ENCODE measurements at regions not wholly inside any gene's neighbourhood (a gene's known extent, or its start where the extent isn't known, plus 50 kb on each side); places are given as distances from the start of the nearest gene placed in this dataset.

DNA sequence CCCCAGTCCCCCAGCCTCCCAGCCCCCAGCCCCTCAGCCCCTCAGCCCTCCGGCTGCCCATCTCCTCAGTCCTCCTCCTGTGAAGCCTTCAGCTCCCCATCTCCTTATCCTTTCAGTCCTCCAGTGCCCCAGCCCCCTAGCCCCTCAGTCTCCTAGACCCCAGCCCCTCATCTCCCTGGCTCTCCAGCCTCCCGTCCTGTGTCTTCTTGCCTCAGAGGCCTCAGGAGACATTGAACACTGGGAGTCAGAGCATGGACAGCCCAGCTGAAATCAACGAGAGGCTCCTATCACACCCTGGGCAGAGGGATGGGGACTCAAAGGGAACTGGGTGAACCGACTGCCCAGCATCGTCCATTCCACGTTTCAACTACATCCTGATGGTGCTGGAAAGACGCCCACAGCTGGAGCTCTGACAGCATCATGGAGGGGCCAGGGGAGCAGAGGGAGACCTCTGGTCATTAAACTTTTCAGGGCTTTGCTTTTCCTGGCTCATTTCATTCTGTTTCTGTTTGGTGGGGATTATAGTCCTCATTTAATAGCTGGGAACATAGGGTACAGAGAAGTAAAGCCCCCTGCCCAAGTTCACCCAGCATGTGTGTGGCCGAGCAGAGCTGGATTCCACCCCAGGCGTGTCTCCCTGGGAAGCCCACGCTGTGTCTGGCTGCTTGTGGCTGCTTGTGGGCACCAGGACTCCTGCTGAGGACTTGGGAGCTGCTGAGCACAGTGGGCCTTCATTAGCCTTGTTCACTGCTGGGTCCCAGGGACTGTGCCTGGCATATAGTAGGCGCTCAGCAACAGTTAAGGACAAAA lies 396.7 kb downstream of the PTPRU start:
- no peaks in the 10 kb centered on the region for H3K79me2 ChIP-seq (ENCODE audit: insufficient read depth, low read depth)
- no peaks in the 10 kb centered on the region for H3K4me1 ChIP-seq (ENCODE audit: low read depth, poor library complexity, severe bottlenecking)
- no peaks in the 10 kb centered on the region for H4K20me1 ChIP-seq (ENCODE audit: insufficient read depth)
- TF ChIP-seq, protein P1, sequence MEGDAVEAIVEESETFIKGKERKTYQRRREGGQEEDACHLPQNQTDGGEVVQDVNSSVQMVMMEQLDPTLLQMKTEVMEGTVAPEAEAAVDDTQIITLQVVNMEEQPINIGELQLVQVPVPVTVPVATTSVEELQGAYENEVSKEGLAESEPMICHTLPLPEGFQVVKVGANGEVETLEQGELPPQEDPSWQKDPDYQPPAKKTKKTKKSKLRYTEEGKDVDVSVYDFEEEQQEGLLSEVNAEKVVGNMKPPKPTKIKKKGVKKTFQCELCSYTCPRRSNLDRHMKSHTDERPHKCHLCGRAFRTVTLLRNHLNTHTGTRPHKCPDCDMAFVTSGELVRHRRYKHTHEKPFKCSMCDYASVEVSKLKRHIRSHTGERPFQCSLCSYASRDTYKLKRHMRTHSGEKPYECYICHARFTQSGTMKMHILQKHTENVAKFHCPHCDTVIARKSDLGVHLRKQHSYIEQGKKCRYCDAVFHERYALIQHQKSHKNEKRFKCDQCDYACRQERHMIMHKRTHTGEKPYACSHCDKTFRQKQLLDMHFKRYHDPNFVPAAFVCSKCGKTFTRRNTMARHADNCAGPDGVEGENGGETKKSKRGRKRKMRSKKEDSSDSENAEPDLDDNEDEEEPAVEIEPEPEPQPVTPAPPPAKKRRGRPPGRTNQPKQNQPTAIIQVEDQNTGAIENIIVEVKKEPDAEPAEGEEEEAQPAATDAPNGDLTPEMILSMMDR (conservative IDR thresholded peaks at IDR 0.05; ENCODE audit: low read depth, low read length), result no peak
- no peak overlapping the region for H3K9ac ChIP-seq
- H3K27ac ChIP-seq, result no peak overlapping the region
- H3K27me3 ChIP-seq (ENCODE audit: insufficient read depth, low read depth), result peaks cover 2% of the 10 kb centered on the region; the same call in 1 of the 2 replicates
- H3K4me3 ChIP-seq (IDR thresholded peaks at IDR 0.05; ENCODE audit: insufficient read depth, low read depth, low read length), result no peak overlapping the region
- no peak overlapping the region for H2AFZ ChIP-seq (ENCODE audit: low read depth)
- no peaks in the 10 kb centered on the region for H3K36me3 ChIP-seq (ENCODE audit: insufficient read depth)
- H3K4me2 ChIP-seq, result no peak overlapping the region

DNA sequence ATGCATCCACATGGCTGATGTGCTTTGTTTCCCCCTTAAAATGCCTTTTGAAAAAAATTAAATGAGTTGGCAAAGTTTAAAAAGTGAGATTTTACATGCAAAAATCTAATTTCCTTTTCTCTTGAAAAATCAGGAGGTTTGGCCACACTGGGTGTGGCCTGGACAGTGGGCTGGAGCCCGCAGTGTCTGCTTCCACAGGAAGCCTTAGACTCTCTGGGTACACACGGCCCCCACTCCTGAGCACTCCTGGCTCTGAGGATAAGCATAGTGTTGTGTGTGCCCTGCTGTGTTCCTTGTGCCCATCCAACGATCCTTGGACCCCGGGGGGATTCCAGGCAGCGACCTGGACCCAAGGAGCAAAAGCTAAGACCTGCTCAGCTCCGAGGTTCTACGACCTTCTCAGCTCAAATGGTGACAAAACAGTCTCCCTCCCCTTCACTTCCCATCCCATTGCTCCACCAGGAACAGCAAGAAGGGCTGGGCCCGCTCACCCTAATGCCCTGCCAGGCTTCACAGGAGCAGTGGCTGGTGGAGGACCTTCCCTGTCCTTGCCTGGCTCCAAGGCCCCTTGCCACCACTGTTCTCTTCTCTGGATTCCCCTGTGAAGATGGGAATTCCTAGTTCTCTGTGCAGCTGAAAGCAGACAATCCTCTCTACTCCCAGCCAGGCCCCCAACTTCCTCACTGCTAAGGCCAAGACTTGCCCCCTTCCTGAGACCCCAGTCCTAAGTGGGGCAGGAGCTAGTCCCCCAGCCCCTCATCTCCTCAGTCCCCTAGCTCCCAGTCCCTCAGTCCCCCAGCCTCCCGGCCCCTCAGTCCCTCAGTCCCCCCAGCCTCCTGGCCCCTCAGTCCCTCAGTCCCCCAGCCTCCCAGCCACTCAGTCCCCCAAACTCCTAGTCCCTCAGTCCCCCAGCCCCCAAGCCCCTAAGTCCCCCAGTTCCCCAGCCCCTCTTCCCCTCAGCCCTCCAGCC lies 395.8 kb downstream of the PTPRU start:
- TF ChIP-seq, protein P1 (conservative IDR thresholded peaks at IDR 0.05; ENCODE audit: low read depth, low read length), result no peak
- no peaks in the 10 kb centered on the region for H3K79me2 ChIP-seq (ENCODE audit: insufficient read depth, low read depth)
- no peaks in the 10 kb centered on the region for H3K36me3 ChIP-seq (ENCODE audit: insufficient read depth)

DNA sequence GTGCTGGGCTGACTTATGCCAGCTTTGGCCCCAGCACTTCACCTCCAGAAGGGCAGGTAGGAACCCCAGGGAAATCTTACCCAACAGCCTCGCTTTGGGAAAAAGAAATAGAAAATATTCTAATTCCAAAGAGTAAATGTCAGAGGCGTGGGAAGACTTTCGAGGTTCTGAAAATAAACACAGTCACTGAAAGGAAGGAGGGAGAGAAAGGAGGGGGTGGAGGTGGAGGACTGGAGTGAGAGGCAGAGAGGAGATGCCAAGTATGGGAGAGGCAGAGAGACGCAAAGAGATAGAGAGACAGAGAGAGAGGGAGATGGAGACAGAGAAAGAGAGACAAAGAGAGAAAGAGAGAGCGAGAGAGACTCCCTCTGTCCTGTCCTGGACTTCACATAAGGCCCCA lies 395.0 kb downstream of the PTPRU start:
- H3K79me2 ChIP-seq (ENCODE audit: insufficient read depth, low read depth), result no peaks in the 10 kb centered on the region
- no peak overlapping the region for H3K9ac ChIP-seq
- H3K4me1 ChIP-seq (ENCODE audit: low read depth, poor library complexity, severe bottlenecking), result no peaks in the 10 kb centered on the region
- H3K27me3 ChIP-seq (ENCODE audit: insufficient read depth, low read depth), result peaks cover 2% of the 10 kb centered on the region; the same call in 1 of the 2 replicates
- H3K4me3 ChIP-seq (IDR thresholded peaks at IDR 0.05; ENCODE audit: insufficient read depth, low read depth, low read length), result no peak overlapping the region
- no peaks in the 10 kb centered on the region for H3K36me3 ChIP-seq (ENCODE audit: insufficient read depth)
- no peaks in the 10 kb centered on the region for H4K20me1 ChIP-seq (ENCODE audit: insufficient read depth)
- H3K4me2 ChIP-seq, result no peak overlapping the region
- H2AFZ ChIP-seq (ENCODE audit: low read depth), result no peak overlapping the region
- H3K27ac ChIP-seq, result no peak overlapping the region
- TF ChIP-seq, protein P1 (conservative IDR thresholded peaks at IDR 0.05; ENCODE audit: low read depth, low read length), result no peak

More for the DNA sequence above, 395.8 kb downstream of the PTPRU start:
- no peaks in the 10 kb centered on the region for H4K20me1 ChIP-seq (ENCODE audit: insufficient read depth)
- H3K27me3 ChIP-seq (ENCODE audit: insufficient read depth, low read depth), result peaks cover 2% of the 10 kb centered on the region; the same call in 1 of the 2 replicates
- no peak overlapping the region for H3K27ac ChIP-seq
- H3K4me2 ChIP-seq, result no peak overlapping the region
- H2AFZ ChIP-seq (ENCODE audit: low read depth), result no peak overlapping the region
- H3K9ac ChIP-seq, result no peak overlapping the region
- no peaks in the 10 kb centered on the region for H3K4me1 ChIP-seq (ENCODE audit: low read depth, poor library complexity, severe bottlenecking)
- no peak overlapping the region for H3K4me3 ChIP-seq (IDR thresholded peaks at IDR 0.05; ENCODE audit: insufficient read depth, low read depth, low read length)

DNA sequence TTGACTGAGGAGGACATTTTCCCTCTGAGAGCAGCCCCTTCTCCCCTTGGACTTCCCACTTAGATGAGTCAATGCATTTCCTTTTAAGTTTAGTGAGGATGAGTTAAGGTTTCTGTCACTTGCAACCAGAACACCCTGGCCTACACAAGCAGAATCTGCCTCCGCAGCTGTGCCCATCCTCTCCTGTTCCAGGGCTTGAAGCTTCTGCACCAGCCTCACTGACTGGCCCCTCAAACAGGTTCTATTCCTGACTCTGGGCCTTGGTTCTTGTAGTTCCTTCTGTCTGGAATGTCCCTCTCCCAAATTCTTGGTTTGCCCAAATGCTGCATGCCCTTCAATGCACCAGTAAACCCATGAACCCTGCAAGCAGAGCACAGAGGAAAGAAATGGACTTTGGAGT lies 394.4 kb downstream of the PTPRU start:
- Histone ChIP-seq H4K20me1 (ENCODE audit: insufficient read depth) (no peaks in the 10 kb centered on the region), H3K36me3 (ENCODE audit: insufficient read depth) (no peaks in the 10 kb centered on the region), H3K4me1 (ENCODE audit: low read depth, poor library complexity, severe bottlenecking) (no peaks in the 10 kb centered on the region), H3K79me2 (ENCODE audit: insufficient read depth, low read depth) (no peaks in the 10 kb centered on the region), H3K4me3 (IDR thresholded peaks at IDR 0.05; ENCODE audit: insufficient read depth, low read depth, low read length) (no peak overlapping the region), H3K4me2 (no peak overlapping the region), H3K27me3 (ENCODE audit: insufficient read depth, low read depth) (peaks cover 4% of the 10 kb centered on the region; the same call in 1 of the 2 replicates), H2AFZ (ENCODE audit: low read depth) (no peak overlapping the region), H3K27ac (no peak overlapping the region), H3K9ac (no peak overlapping the region)
- TF ChIP-seq, protein P1 (conservative IDR thresholded peaks at IDR 0.05; ENCODE audit: low read depth, low read length), result no peak

All from KMS-11 (cell line).